ENCODE measurements at regions not wholly inside any gene's neighbourhood (a gene's known extent, or its start where the extent isn't known, plus 50 kb on each side); places are given as distances from the start of the nearest gene placed in this dataset.
"Not testable (repeated sequence)": the region's sequence is repeated elsewhere in the genome, so short reads cannot be mapped to it uniquely, and the experiment has no call there.

GRCh38 chr1:47532921-47533792, 95.3 kb downstream of the FOXD2 start:
- Mint-ChIP-seq H3K36me3 (peaks cover 11% of the 10 kb centered on the region), H3K27ac (no peak overlapping the region), H3K4me3 (peak overlapping the region; percentile 25), H3K4me1 (ENCODE audit: low read depth in 2 of 2) (peaks cover 0 to 3% of the 10 kb centered on the region in 2 donors), H3K9me3 (peaks cover 4% of the 10 kb centered on the region), H3K27me3 (peaks cover 32 to 58% of the 10 kb centered on the region in 2 donors)
- no peak for ATAC-seq
- no peak for DNase-seq (ENCODE audit: low spot score)

GRCh38 chr1:47533793-47534328, 96.0 kb downstream of the FOXD2 start:
- peak overlapping the region; percentile 0 for H3K4me3 Mint-ChIP-seq
- no peak overlapping the region for H3K27ac Mint-ChIP-seq

GRCh38 chr1:47534436-47534835, 96.6 kb downstream of the FOXD2 start:
- H3K4me1 Mint-ChIP-seq (ENCODE audit: low read depth in 2 of 2) = peaks cover 0 to 3% of the 10 kb centered on the region in 2 donors
- peaks cover 4% of the 10 kb centered on the region for H3K9me3 Mint-ChIP-seq
- peak overlapping the region; percentile 0 for H3K4me3 Mint-ChIP-seq
- H3K36me3 Mint-ChIP-seq = peaks cover 5% of the 10 kb centered on the region
- ATAC-seq = no peak
- H3K27ac Mint-ChIP-seq = no peak overlapping the region
- H3K27me3 Mint-ChIP-seq = peaks cover 34 to 55% of the 10 kb centered on the region in 2 donors
- no peak for DNase-seq (ENCODE audit: low spot score)

More at GRCh38 chr1:47533793-47534328, 96.0 kb downstream of the FOXD2 start:
- Mint-ChIP-seq H3K27me3 (peaks cover 34 to 55% of the 10 kb centered on the region in 2 donors), H3K9me3 (peaks cover 4% of the 10 kb centered on the region), H3K36me3 (peaks cover 11% of the 10 kb centered on the region), H3K4me1 (ENCODE audit: low read depth in 2 of 2) (peaks cover 0 to 3% of the 10 kb centered on the region in 2 donors)
- DNase-seq (ENCODE audit: low spot score) (no peak), ATAC-seq (no peak)

- ATAC-seq = no peak
- H3K27me3 Mint-ChIP-seq = peaks cover 31 to 54% of the 10 kb centered on the region in 2 donors
- H3K9me3 Mint-ChIP-seq = no peaks in the 10 kb centered on the region
Measured at GRCh38 chr1:47536646-47537118, 98.8 kb downstream of the FOXD2 start.

GRCh38 chr1:47537268-47537667, 99.4 kb downstream of the FOXD2 start:
- no peaks in the 10 kb centered on the region for H3K36me3 Mint-ChIP-seq
- no peak overlapping the region for H3K27ac Mint-ChIP-seq

More at GRCh38 chr1:47536646-47537118, 98.8 kb downstream of the FOXD2 start:
- Mint-ChIP-seq H3K27ac (no peak overlapping the region), H3K4me1 (ENCODE audit: low read depth in 2 of 2) (peaks cover 0 to 3% of the 10 kb centered on the region in 2 donors), H3K4me3 (no peak overlapping the region), H3K36me3 (no peaks in the 10 kb centered on the region)
- DNase-seq (ENCODE audit: low spot score) = no peak

GRCh38 chr1:47537966-47538365, 100.1 kb downstream of the FOXD2 start:
- Mint-ChIP-seq H3K27me3 (peaks cover 27 to 49% of the 10 kb centered on the region in 2 donors), H3K36me3 (no peaks in the 10 kb centered on the region), H3K9me3 (no peaks in the 10 kb centered on the region), H3K27ac (no peak overlapping the region), H3K4me3 (no peak overlapping the region), H3K4me1 (ENCODE audit: low read depth in 2 of 2) (peaks cover 0 to 3% of the 10 kb centered on the region in 2 donors)
- DNase-seq (ENCODE audit: low spot score) (no peak), ATAC-seq (no peak)

More at GRCh38 chr1:47537268-47537667, 99.4 kb downstream of the FOXD2 start:
- Mint-ChIP-seq H3K4me3 (no peak overlapping the region), H3K9me3 (no peaks in the 10 kb centered on the region), H3K4me1 (ENCODE audit: low read depth in 2 of 2) (peaks cover 0 to 3% of the 10 kb centered on the region in 2 donors), H3K27me3 (peaks cover 31 to 55% of the 10 kb centered on the region in 2 donors)
- no peak for DNase-seq (ENCODE audit: low spot score)
- ATAC-seq = no peak

- peaks cover 25 to 47% of the 10 kb centered on the region in 2 donors for H3K27me3 Mint-ChIP-seq
- not testable (repeated sequence) for DNase-seq (ENCODE audit: low spot score); H3K9me3 Mint-ChIP-seq; H3K36me3 Mint-ChIP-seq; H3K4me3 Mint-ChIP-seq; H3K27ac Mint-ChIP-seq; ATAC-seq; H3K4me1 Mint-ChIP-seq (ENCODE audit: low read depth in 2 of 2)
Measured at GRCh38 chr1:47538530-47538929, 100.7 kb downstream of the FOXD2 start.

- not testable (repeated sequence) for H3K4me3 Mint-ChIP-seq; H3K9me3 Mint-ChIP-seq; ATAC-seq; H3K4me1 Mint-ChIP-seq (ENCODE audit: low read depth in 2 of 2); H3K27ac Mint-ChIP-seq; DNase-seq (ENCODE audit: low spot score); H3K36me3 Mint-ChIP-seq
- H3K27me3 Mint-ChIP-seq = peaks cover 13 to 30% of the 10 kb centered on the region in 2 donors
Measured at GRCh38 chr1:47541705-47542104, 103.9 kb downstream of the FOXD2 start.

- H3K4me3 Mint-ChIP-seq; DNase-seq (ENCODE audit: low spot score); H3K36me3 Mint-ChIP-seq; H3K27ac Mint-ChIP-seq; ATAC-seq; H3K9me3 Mint-ChIP-seq; H3K4me1 Mint-ChIP-seq (ENCODE audit: low read depth in 2 of 2): not testable (repeated sequence)
- H3K27me3 Mint-ChIP-seq = peaks cover 13 to 30% of the 10 kb centered on the region in 2 donors
Measured at GRCh38 chr1:47543089-47543488, 105.2 kb downstream of the FOXD2 start.

GRCh38 chr1:47545912-47546483, 108.2 kb downstream of the FOXD2 start:
- Mint-ChIP-seq H3K4me1 (ENCODE audit: low read depth in 2 of 2) (no peaks in the 10 kb centered on the region), H3K27me3 (peaks cover 4 to 26% of the 10 kb centered on the region in 2 donors), H3K4me3 (no peak overlapping the region), H3K27ac (no peak overlapping the region), H3K36me3 (no peaks in the 10 kb centered on the region), H3K9me3 (no peaks in the 10 kb centered on the region)
- DNase-seq (ENCODE audit: low spot score) (no peak), ATAC-seq (no peak)

GRCh38 chr1:47547753-47548573, 110.1 kb downstream of the FOXD2 start:
- Mint-ChIP-seq H3K4me3 (no peak overlapping the region), H3K27me3 (peaks cover 2 to 21% of the 10 kb centered on the region in 2 donors), H3K9me3 (no peaks in the 10 kb centered on the region), H3K4me1 (ENCODE audit: low read depth in 2 of 2) (no peaks in the 10 kb centered on the region), H3K36me3 (no peaks in the 10 kb centered on the region), H3K27ac (no peak overlapping the region)
- DNase-seq (ENCODE audit: low spot score) = no peak
- ATAC-seq = no peak

GRCh38 chr1:47548637-47549036, 110.8 kb downstream of the FOXD2 start:
- peaks cover under 1 to 27% of the 10 kb centered on the region in 2 donors for H3K27me3 Mint-ChIP-seq
- DNase-seq (ENCODE audit: low spot score) (no peak), ATAC-seq (no peak)
- no peaks in the 10 kb centered on the region for H3K9me3 Mint-ChIP-seq
- no peaks in the 10 kb centered on the region for H3K36me3 Mint-ChIP-seq
- no peak overlapping the region for H3K27ac Mint-ChIP-seq
- H3K4me3 Mint-ChIP-seq = no peak overlapping the region
- H3K4me1 Mint-ChIP-seq (ENCODE audit: low read depth in 2 of 2) = no peaks in the 10 kb centered on the region

- Mint-ChIP-seq H3K36me3 (no peaks in the 10 kb centered on the region), H3K27ac (no peak overlapping the region), H3K4me1 (ENCODE audit: low read depth in 2 of 2) (no peaks in the 10 kb centered on the region), H3K9me3 (no peaks in the 10 kb centered on the region), H3K4me3 (no peak overlapping the region), H3K27me3 (peaks cover 0 to 27% of the 10 kb centered on the region in 2 donors)
- no peak for DNase-seq (ENCODE audit: low spot score)
- ATAC-seq = no peak
Measured at GRCh38 chr1:47549532-47549931, 111.7 kb downstream of the FOXD2 start.
